OCI-LY3 (cell line): ENCODE measurements at regions not wholly inside any gene's neighbourhood (a gene's known extent, or its start where the extent isn't known, plus 50 kb on each side); places are given as distances from the start of the nearest gene placed in this dataset.

Experiments used
- H2AFZ ChIP-seq: fragments of 200-600, 300-600 bp; shearing (Covaris generic); 2 replicates; pipeline ENCODE4 v1.6.0; 2014; ENCODE audit warnings: antibody characterized with exemption, low read depth, low read length
- H3K27ac ChIP-seq: fragments of 200-600, 300-600 bp; sonication (generic); 2 replicates; pipeline ENCODE4 v1.5.1; 2014; ENCODE audit warnings: mild to moderate bottlenecking, low read length, moderate library complexity, mixed read lengths
- H3K27me3 ChIP-seq: fragments of 200-600, 300-600 bp; sonication (generic); 2 replicates; pipeline ENCODE4 v1.6.1; 2014; ENCODE audit warnings: low read depth, low read length, mixed read lengths
- H3K36me3 ChIP-seq: fragments of 200-600, 300-600 bp; sonication (generic); replicated peaks from 2 replicates; pipeline ENCODE3; 2014; ENCODE audit warnings: low read depth, low read length, mixed read lengths
- H3K4me1 ChIP-seq: fragments of 300-600, 200-600 bp; sonication (generic); 2 replicates; pipeline ENCODE4 v1.6.1; 2014; ENCODE audit warnings: low read length, mixed read lengths
- H3K4me2 ChIP-seq: fragments of 200-600, 300-600 bp; sonication (generic); 2 replicates; pipeline ENCODE4 v1.6.1; 2014; ENCODE audit warnings: low read length, mixed read lengths
- H3K4me3 ChIP-seq: fragments of 300-600, 200-600 bp; sonication (generic); 2 replicates; pipeline ENCODE4 v1.5.1; 2014; ENCODE audit warnings: antibody characterized with exemption, mild to moderate bottlenecking, low read length, moderate library complexity
- H3K79me2 ChIP-seq: fragments of 300-600, 200-600 bp; shearing (Covaris generic); 2 replicates; pipeline ENCODE4 v1.6.1; 2014; ENCODE audit warnings: mild to moderate bottlenecking, low read length, mixed read lengths
- H3K9ac ChIP-seq: fragments of 300-600, 200-600 bp; shearing (Covaris generic); 2 replicates; pipeline ENCODE4 v1.6.0; 2014; ENCODE audit warnings: mild to moderate bottlenecking, low read length, moderate library complexity
- H3K9me3 ChIP-seq: fragments of 200-600, 300-600 bp; shearing (Covaris generic); 2 replicates; pipeline ENCODE4 v1.6.1; 2014; ENCODE audit warnings: low read length, mixed read lengths; ENCODE audit not compliant: insufficient read depth
- H4K20me1 ChIP-seq: fragments of 200-600, 300-600 bp; sonication (generic); 2 replicates; pipeline ENCODE4 v1.6.1; 2016; ENCODE audit warnings: low read length, mixed read lengths; ENCODE audit not compliant: insufficient read depth
- CTCF ChIP-seq: fragments of 200-600, 300-600 bp; sonication (generic); IDR thresholded peaks from 2 replicates; pipeline ENCODE4 v1.5.1; 2014; ENCODE audit warnings: antibody characterized with exemption, low read length, low read depth
- EZH2phosphoT487 ChIP-seq: fragments of 200-600 bp; shearing (Covaris generic); IDR thresholded peaks from 2 replicates; pipeline ENCODE4 v1.6.1; 2018; ENCODE audit warnings: antibody characterized with exemption, mixed run types, low read depth

- Histone ChIP-seq H3K4me1 (no peaks in the 10 kb centered on the region), H3K9ac (no peak overlapping the region), H3K4me3 (no peak overlapping the region), H3K27ac (no peak overlapping the region), H3K27me3 (no peaks in the 10 kb centered on the region), H3K4me2 (no peak overlapping the region), H3K36me3 (no peaks in the 10 kb centered on the region), H3K79me2 (no peaks in the 10 kb centered on the region), H2AFZ (no peak overlapping the region), H3K9me3 (no peaks in the 10 kb centered on the region), H4K20me1 (no peaks in the 10 kb centered on the region)
- TF ChIP-seq EZH2phosphoT487 (no peak), CTCF (no peak)
Observed at GRCh38 chr9:12448246-12448645, 244.9 kb upstream of the TYRP1 start.

GRCh38 chr9:12457237-12457636 is 235.9 kb upstream of the TYRP1 start:
- H4K20me1 ChIP-seq = no peaks in the 10 kb centered on the region
- H3K27me3 ChIP-seq = no peaks in the 10 kb centered on the region
- H3K27ac ChIP-seq = no peak overlapping the region
- H2AFZ ChIP-seq = no peak overlapping the region
- no peaks in the 10 kb centered on the region for H3K36me3 ChIP-seq
- H3K79me2 ChIP-seq = no peaks in the 10 kb centered on the region
- H3K4me1 ChIP-seq = 0 out of 2 replicates have a peak, but pooled peaks cover 2% of the 10 kb centered on the region
- no peaks in the 10 kb centered on the region for H3K9me3 ChIP-seq
- no peak overlapping the region for H3K9ac ChIP-seq
- TF ChIP-seq EZH2phosphoT487 (no peak), CTCF (no peak)
- H3K4me3 ChIP-seq = no peak overlapping the region
- H3K4me2 ChIP-seq = no peak overlapping the region

- Histone ChIP-seq H3K79me2 (no peaks in the 10 kb centered on the region), H3K4me3 (no peak overlapping the region), H4K20me1 (no peaks in the 10 kb centered on the region), H3K9me3 (no peaks in the 10 kb centered on the region), H3K4me2 (no peak overlapping the region), H2AFZ (no peak overlapping the region), H3K36me3 (no peaks in the 10 kb centered on the region), H3K27ac (no peak overlapping the region), H3K9ac (no peak overlapping the region), H3K27me3 (no peaks in the 10 kb centered on the region), H3K4me1 (0 out of 2 replicates have a peak, but pooled peaks cover 2% of the 10 kb centered on the region)
- no peak for TF ChIP-seq CTCF
- no peak for TF ChIP-seq EZH2phosphoT487
Observed at GRCh38 chr9:12461763-12462460, 231.3 kb upstream of the TYRP1 start.

GRCh38 chr9:12462861-12463260 is 230.3 kb upstream of the TYRP1 start:
- Histone ChIP-seq H3K36me3 (no peaks in the 10 kb centered on the region), H4K20me1 (no peaks in the 10 kb centered on the region), H3K9me3 (no peaks in the 10 kb centered on the region), H3K4me1 (no peaks in the 10 kb centered on the region), H2AFZ (no peak overlapping the region), H3K27ac (no peak overlapping the region), H3K79me2 (no peaks in the 10 kb centered on the region), H3K4me2 (no peak overlapping the region), H3K27me3 (no peaks in the 10 kb centered on the region), H3K4me3 (no peak overlapping the region), H3K9ac (no peak overlapping the region)
- TF ChIP-seq CTCF = no peak
- no peak for TF ChIP-seq EZH2phosphoT487
